ENCODE measurements at regions not wholly inside any gene's neighbourhood (a gene's known extent, or its start where the extent isn't known, plus 50 kb on each side); places are given as distances from the start of the nearest gene placed in this dataset.

GRCh38 chr18:11408555-11409065 is 200.8 kb upstream of the SLC35G4 start:
- ATAC-seq: no peak
- no peaks in the 10 kb centered on the region for H3K4me1 ChIP-seq
- H3K27ac ChIP-seq: no peak overlapping the region
- no peaks in the 10 kb centered on the region for H3K36me3 ChIP-seq
- H3K9me3 ChIP-seq: no peaks in the 10 kb centered on the region
- TF ChIP-seq CTCF (IDR thresholded peaks at IDR 0.05 in 4 of 5, conservative IDR thresholded peaks at IDR 0.05 in 1 of 5): no peak
- TF ChIP-seq POLR2A (IDR thresholded peaks at IDR 0.05): no peak
- H3K27me3 ChIP-seq: no peaks in the 10 kb centered on the region
- no peak overlapping the region for H3K4me3 ChIP-seq
- no peak for DNase-seq
- in situ Hi-C loops (cut with MboI; ENCODE audit: low sequenced_read_pairs in 4 of 4): no loop called here
- intact Hi-C loops (cut with DNase I; ENCODE audit: low total_unique reads): no loop called here

GRCh38 chr18:11407940-11408339 is 201.5 kb upstream of the SLC35G4 start:
- Histone ChIP-seq H3K9me3 (no peaks in the 10 kb centered on the region), H3K4me1 (no peaks in the 10 kb centered on the region), H3K27me3 (no peaks in the 10 kb centered on the region), H3K4me3 (no peak overlapping the region), H3K36me3 (no peaks in the 10 kb centered on the region), H3K27ac (no peak overlapping the region)
- in situ Hi-C loops (cut with MboI; ENCODE audit: low sequenced_read_pairs in 4 of 4) (no loop called here), intact Hi-C loops (cut with DNase I; ENCODE audit: low total_unique reads) (no loop called here)
- DNase-seq (no peak), ATAC-seq (no peak)
- no peak for TF ChIP-seq CTCF (IDR thresholded peaks at IDR 0.05 in 4 of 5, conservative IDR thresholded peaks at IDR 0.05 in 1 of 5)
- TF ChIP-seq POLR2A (IDR thresholded peaks at IDR 0.05): no peak

GRCh38 chr18:11405804-11406203 is 203.6 kb upstream of the SLC35G4 start:
- DNase-seq: no peak
- Histone ChIP-seq H3K27me3 (no peaks in the 10 kb centered on the region), H3K4me1 (no peaks in the 10 kb centered on the region), H3K36me3 (no peaks in the 10 kb centered on the region), H3K9me3 (no peaks in the 10 kb centered on the region), H3K27ac (no peak overlapping the region), H3K4me3 (no peak overlapping the region)
- in situ Hi-C loops (cut with MboI; ENCODE audit: low sequenced_read_pairs in 4 of 4): no loop called here
- TF ChIP-seq CTCF (IDR thresholded peaks at IDR 0.05 in 4 of 5, conservative IDR thresholded peaks at IDR 0.05 in 1 of 5) (no peak), POLR2A (IDR thresholded peaks at IDR 0.05) (no peak)
- no peak for ATAC-seq
- intact Hi-C loops (cut with DNase I; ENCODE audit: low total_unique reads): no loop called here

- no peaks in the 10 kb centered on the region for H3K36me3 ChIP-seq
- TF ChIP-seq CTCF (IDR thresholded peaks at IDR 0.05 in 4 of 5, conservative IDR thresholded peaks at IDR 0.05 in 1 of 5) (no peak), POLR2A (IDR thresholded peaks at IDR 0.05) (no peak)
- intact Hi-C loops (cut with DNase I; ENCODE audit: low total_unique reads) (no loop called here), in situ Hi-C loops (cut with MboI; ENCODE audit: low sequenced_read_pairs in 4 of 4) (no loop called here)
- no peak for DNase-seq
- H3K9me3 ChIP-seq: no peaks in the 10 kb centered on the region
- ATAC-seq: no peak
- no peaks in the 10 kb centered on the region for H3K27me3 ChIP-seq
- H3K4me3 ChIP-seq: no peak overlapping the region
- no peak overlapping the region for H3K27ac ChIP-seq
- H3K4me1 ChIP-seq: no peaks in the 10 kb centered on the region
Measured at GRCh38 chr18:11400703-11401102, 208.7 kb upstream of the SLC35G4 start.

DNA sequence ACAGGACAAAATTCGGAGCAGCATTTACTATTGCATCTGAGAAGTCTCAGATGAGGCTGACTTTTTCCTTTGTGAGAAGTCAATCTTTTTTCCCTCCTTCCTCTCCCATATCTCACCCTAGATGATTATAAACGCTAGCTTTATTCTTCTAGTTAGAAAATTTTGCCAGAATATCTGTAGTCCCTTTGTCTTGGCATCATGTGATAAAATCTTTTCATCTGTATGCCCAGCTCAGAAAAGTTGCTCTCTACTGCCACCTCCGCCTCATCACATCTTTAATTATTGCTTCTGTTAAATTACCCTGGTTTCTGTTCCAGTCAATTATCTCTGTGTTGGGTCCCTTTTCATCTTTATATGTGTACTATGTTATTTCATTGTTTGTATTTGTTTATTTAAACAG is 210.8 kb upstream of the SLC35G4 start:
- ATAC-seq: no peak
- no peaks in the 10 kb centered on the region for H3K36me3 ChIP-seq
- no peak overlapping the region for H3K27ac ChIP-seq
- H3K4me1 ChIP-seq: no peaks in the 10 kb centered on the region
- intact Hi-C loops (cut with DNase I; ENCODE audit: low total_unique reads): no loop called here
- in situ Hi-C loops (cut with MboI; ENCODE audit: low sequenced_read_pairs in 4 of 4): no loop called here
- no peak for TF ChIP-seq POLR2A (IDR thresholded peaks at IDR 0.05)
- peak in 1 of 5 experiments; percentile 21 for TF ChIP-seq CTCF (IDR thresholded peaks at IDR 0.05 in 4 of 5, conservative IDR thresholded peaks at IDR 0.05 in 1 of 5)
- H3K27me3 ChIP-seq: no peaks in the 10 kb centered on the region
- no peak overlapping the region for H3K4me3 ChIP-seq
- no peak for DNase-seq
- H3K9me3 ChIP-seq: no peaks in the 10 kb centered on the region

All from gastrocnemius medialis (tissue), 4 donors.